Uterus (tissue), 3 donors: ENCODE measurements at regions not wholly inside any gene's neighbourhood (a gene's known extent, or its start where the extent isn't known, plus 50 kb on each side); places are given as distances from the start of the nearest gene placed in this dataset.

Source experiments
- DNase-seq, 2 donors: peaks; one replicate each; pipeline ENCODE4 v3.0.0-alpha.2; 2019 to 2020
- H3K27ac ChIP-seq, 2 donors: fragments of 200-600 bp; sonication (generic); 1 replicate in 1 of 2; 2 replicates in 1 of 2; pipeline ENCODE4 v1.5.1; 2016 to 2018
- H3K27me3 ChIP-seq, 2 donors: fragments of 200-600 bp; sonication (generic); one replicate each; pipeline ENCODE4 v1.5.1; 2018 to 2019; ENCODE audit warnings: control low read depth in 1 of 2
- H3K36me3 ChIP-seq, 2 donors: fragments of 200-600 bp; sonication (generic); one replicate each; pipeline ENCODE4 v1.5.1; 2019; ENCODE audit warnings: control low read depth in 1 of 2
- H3K4me1 ChIP-seq, 2 donors: fragments of 200-600 bp; sonication (generic); one replicate each; pipeline ENCODE4 v1.5.1; 2018 to 2019; ENCODE audit warnings: control low read depth in 1 of 2
- H3K4me3 ChIP-seq, 2 donors: fragments of 200-600 bp; sonication (generic); 1 replicate in 1 of 2; 2 replicates in 1 of 2; pipeline ENCODE4 v1.5.1; 2018 to 2019; ENCODE audit warnings: mild to moderate bottlenecking in 1 of 2
- H3K9me3 ChIP-seq, 2 donors: fragments of 200-600 bp; sonication (generic); one replicate each; pipeline ENCODE4 v1.5.1; 2019; ENCODE audit warnings: control low read depth in 1 of 2
- POLR2A ChIP-seq, 2 donors: fragments of 450-650 bp; IDR thresholded peaks; one replicate each; pipeline ENCODE4 v1.6.1; 2016; ENCODE audit warnings: antibody characterized with exemption in 2 of 2, mild to moderate bottlenecking in 1 of 2, moderate library complexity in 1 of 2
- intact Hi-C: fragments of 100-400 bp; cut with DNase I; formaldehyde crosslinking; loops from one replicate; pipeline ENCODE4 v1.15.1; 2023; ENCODE audit warnings: low total_unique reads
- TF ChIP-seq, protein P1 (sequence below), 4 experiments: fragments of 200-600 bp in 2 of 4; fragments of 450-650 bp in 2 of 4; sonication (generic) in 2 of 4; IDR thresholded peaks; one replicate each; pipeline ENCODE4 v1.5.1; 2016 to 2019; ENCODE audit warnings: antibody characterized with exemption in 4 of 4, mild to moderate bottlenecking in 2 of 4, moderate library complexity in 1 of 4
- donor health status: DM: yes; HTN: yes; CAD: no.

DNA sequence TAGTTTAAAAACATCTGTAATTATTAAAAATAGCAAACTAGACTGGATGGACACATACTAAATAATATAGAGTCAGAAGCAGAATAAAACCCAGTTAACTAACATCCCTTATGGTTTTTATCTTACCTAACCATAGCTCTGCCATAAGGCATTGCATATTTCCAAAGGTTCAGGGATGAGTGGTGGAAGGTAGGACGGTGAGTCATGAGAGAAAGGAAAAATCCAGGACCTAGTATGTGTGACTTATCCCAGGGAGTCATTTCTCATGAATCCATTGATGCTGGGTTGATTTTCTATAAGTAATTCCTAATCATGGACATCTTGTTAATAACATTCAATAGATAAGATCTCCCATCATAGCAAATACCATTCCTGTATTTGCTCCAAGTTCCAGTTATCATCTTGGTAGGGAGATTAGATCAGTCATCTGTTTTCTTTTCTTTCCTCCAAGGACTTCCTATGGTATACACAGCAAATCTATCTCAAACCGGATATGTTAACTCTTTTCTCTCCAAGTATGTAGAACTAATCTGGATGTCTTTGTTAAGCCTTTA is 490.7 kb upstream of the B3GALT2 start:
- no peaks in the 10 kb centered on the region for H3K9me3 ChIP-seq
- H3K4me3 ChIP-seq: no peak overlapping the region
- intact Hi-C loops: no loop called here
- no peaks in the 10 kb centered on the region for H3K36me3 ChIP-seq
- H3K4me1 ChIP-seq: no peaks in the 10 kb centered on the region
- H3K27ac ChIP-seq: no peak overlapping the region
- H3K27me3 ChIP-seq: no peaks in the 10 kb centered on the region
- TF ChIP-seq POLR2A (IDR thresholded peaks at IDR 0.05): no peak
- TF ChIP-seq, protein P1, sequence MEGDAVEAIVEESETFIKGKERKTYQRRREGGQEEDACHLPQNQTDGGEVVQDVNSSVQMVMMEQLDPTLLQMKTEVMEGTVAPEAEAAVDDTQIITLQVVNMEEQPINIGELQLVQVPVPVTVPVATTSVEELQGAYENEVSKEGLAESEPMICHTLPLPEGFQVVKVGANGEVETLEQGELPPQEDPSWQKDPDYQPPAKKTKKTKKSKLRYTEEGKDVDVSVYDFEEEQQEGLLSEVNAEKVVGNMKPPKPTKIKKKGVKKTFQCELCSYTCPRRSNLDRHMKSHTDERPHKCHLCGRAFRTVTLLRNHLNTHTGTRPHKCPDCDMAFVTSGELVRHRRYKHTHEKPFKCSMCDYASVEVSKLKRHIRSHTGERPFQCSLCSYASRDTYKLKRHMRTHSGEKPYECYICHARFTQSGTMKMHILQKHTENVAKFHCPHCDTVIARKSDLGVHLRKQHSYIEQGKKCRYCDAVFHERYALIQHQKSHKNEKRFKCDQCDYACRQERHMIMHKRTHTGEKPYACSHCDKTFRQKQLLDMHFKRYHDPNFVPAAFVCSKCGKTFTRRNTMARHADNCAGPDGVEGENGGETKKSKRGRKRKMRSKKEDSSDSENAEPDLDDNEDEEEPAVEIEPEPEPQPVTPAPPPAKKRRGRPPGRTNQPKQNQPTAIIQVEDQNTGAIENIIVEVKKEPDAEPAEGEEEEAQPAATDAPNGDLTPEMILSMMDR (IDR thresholded peaks at IDR 0.05): no peak
- no peak for DNase-seq

DNA sequence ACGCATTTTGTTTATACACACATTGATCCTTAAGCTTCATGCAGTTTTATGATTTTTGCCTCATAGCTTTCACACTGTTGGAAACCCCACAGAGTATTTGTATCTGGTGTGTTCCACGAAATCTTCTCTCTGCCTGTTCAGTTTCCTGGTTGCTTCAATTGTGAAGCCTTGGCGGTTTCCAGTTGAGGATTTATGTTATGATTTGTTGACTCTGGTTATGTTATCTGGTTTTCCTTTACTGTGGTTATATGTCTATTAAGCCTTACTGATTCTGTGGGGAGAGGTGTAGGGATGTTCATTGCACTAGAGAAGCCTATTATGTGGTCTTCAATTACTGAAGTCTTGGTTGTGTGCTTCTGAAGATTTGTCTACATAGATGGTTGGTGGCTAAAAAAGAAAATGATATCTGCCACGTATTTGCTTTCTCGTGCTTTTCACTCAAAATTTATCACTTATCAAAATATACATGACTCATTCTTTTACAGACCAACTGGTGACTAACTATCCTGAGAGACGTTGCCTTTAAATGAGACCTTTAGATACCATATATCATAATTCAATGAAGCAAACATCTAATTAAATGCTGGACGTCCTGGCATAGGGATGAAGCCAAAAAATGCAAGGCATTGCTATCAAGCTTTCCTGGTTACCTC is 488.0 kb upstream of the B3GALT2 start:
- Histone ChIP-seq H3K4me3 (no peak overlapping the region), H3K36me3 (no peaks in the 10 kb centered on the region), H3K27me3 (no peaks in the 10 kb centered on the region), H3K4me1 (no peaks in the 10 kb centered on the region), H3K9me3 (no peaks in the 10 kb centered on the region), H3K27ac (no peak overlapping the region)
- DNase-seq: no peak
- intact Hi-C loops: no loop called here
- TF ChIP-seq, protein P1 (IDR thresholded peaks at IDR 0.05): no peak
- TF ChIP-seq POLR2A (IDR thresholded peaks at IDR 0.05): no peak

DNA sequence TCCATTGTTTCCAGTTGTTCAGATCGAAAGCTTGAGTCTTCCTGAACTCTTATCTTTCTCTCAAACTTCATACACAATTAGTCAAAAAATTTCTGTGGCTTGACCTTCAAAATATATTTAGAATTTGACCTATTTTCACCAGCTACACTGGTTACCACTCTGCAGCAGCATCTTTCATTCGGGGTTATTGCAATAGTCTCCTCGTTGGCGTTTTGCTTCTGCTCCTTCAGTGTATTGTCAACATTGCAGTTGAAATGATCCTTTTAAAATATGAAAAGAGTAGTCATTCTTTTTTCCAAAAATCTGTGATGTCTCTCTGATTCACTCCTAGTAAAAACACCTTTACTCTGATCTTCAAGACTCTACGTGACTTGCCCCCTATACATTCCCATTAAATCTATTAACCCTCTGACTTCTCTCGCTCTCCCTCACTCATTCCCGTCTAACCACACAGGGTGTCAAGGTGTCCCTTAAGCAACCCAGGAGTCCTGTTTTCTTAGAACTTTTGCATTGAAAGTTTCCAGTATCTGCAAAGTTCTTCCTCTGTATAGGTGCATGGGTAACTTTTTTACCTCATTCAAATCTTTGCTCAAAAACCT is 480.2 kb upstream of the B3GALT2 start:
- no peaks in the 10 kb centered on the region for H3K27me3 ChIP-seq
- no peak for DNase-seq
- intact Hi-C loops: no loop called here
- no peaks in the 10 kb centered on the region for H3K36me3 ChIP-seq
- TF ChIP-seq POLR2A (IDR thresholded peaks at IDR 0.05): no peak
- TF ChIP-seq, protein P1 (IDR thresholded peaks at IDR 0.05): no peak
- H3K27ac ChIP-seq: no peak overlapping the region
- H3K4me3 ChIP-seq: no peak overlapping the region
- no peaks in the 10 kb centered on the region for H3K9me3 ChIP-seq
- H3K4me1 ChIP-seq: no peaks in the 10 kb centered on the region

DNA sequence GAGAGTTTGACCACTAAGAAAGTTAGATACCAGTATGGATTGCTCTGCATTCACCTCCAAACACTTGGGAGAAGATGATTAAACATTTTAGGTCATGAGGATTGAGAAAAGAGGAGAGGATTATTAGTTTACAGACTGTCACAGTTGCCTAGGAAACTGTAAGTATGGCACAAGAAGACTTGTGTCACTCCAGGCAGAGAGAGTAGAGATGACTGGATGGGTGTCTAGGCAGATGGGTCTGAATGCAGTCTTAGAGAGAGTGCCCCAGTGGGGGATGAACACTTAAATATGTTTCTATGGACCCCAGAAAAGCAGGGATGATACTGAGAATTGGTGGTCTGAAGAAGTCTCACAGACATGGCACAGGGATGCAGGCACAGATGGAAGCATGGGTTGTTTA is 477.6 kb upstream of the B3GALT2 start:
- Histone ChIP-seq H3K27me3 (no peaks in the 10 kb centered on the region), H3K4me1 (no peaks in the 10 kb centered on the region), H3K9me3 (no peaks in the 10 kb centered on the region), H3K27ac (no peak overlapping the region), H3K4me3 (no peak overlapping the region), H3K36me3 (no peaks in the 10 kb centered on the region)
- intact Hi-C loops: no loop called here
- DNase-seq: no peak
- no peak for TF ChIP-seq POLR2A (IDR thresholded peaks at IDR 0.05)
- TF ChIP-seq, protein P1 (IDR thresholded peaks at IDR 0.05): no peak

DNA sequence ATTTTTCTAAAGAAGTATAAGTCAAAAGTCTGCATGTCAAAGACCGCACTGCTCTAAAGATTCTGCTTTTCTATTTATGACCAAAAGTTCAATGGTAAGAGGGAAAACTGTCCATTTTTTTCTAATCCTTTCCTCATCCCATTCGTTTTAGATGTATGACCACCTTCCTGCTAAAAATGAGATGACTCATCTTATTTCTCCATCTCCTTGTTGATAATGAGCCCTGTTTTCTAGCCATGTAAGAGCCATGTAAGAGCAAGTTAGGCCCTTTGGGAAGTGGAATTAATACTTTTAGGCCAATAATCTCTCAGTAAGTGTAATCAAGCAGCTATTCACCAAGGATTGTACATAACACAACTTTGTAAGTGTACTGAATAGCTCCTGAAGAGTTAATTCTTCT is 475.6 kb upstream of the B3GALT2 start:
- no peaks in the 10 kb centered on the region for H3K9me3 ChIP-seq
- H3K27ac ChIP-seq: no peak overlapping the region
- H3K27me3 ChIP-seq: no peaks in the 10 kb centered on the region
- H3K4me3 ChIP-seq: no peak overlapping the region
- DNase-seq: no peak
- intact Hi-C loops: no loop called here
- no peaks in the 10 kb centered on the region for H3K36me3 ChIP-seq
- TF ChIP-seq POLR2A (IDR thresholded peaks at IDR 0.05): no peak
- TF ChIP-seq, protein P1 (IDR thresholded peaks at IDR 0.05): no peak
- no peaks in the 10 kb centered on the region for H3K4me1 ChIP-seq
